ENCODE measurements at regions not wholly inside any gene's neighbourhood (a gene's known extent, or its start where the extent isn't known, plus 50 kb on each side); places are given as distances from the start of the nearest gene placed in this dataset.
A peak's percentile ranks its signal among the peaks of the same experiment; 100 is the strongest.
"Not testable (repeated sequence)": the region's sequence is repeated elsewhere in the genome, so short reads cannot be mapped to it uniquely, and the experiment has no call there.

GRCh38 chr14:101681795-101682194 lies 79.7 kb upstream of the PPP2R5C start:
- Histone ChIP-seq H3K27me3 (ENCODE audit: control insufficient read depth, insufficient read depth, low read length) (peaks cover 8% of the 10 kb centered on the region), H3K4me1 (ENCODE audit: control insufficient read depth, insufficient read depth, low read length) (no peaks in the 10 kb centered on the region), H3K9ac (ENCODE audit: low read depth, low read length) (no peak overlapping the region), H3K4me2 (ENCODE audit: low read length) (no peak overlapping the region), H3K36me3 (ENCODE audit: insufficient read depth, low read length) (no peaks in the 10 kb centered on the region), H3K4me3 (ENCODE audit: low read length) (no peak overlapping the region), H3K9me3 (replicated peaks; ENCODE audit: low read length) (no peaks in the 10 kb centered on the region)

- Histone ChIP-seq H3K36me3 (ENCODE audit: insufficient read depth, low read length) (no peaks in the 10 kb centered on the region), H3K9ac (ENCODE audit: low read depth, low read length) (no peak overlapping the region), H3K4me2 (ENCODE audit: low read length) (no peak overlapping the region), H3K4me1 (ENCODE audit: control insufficient read depth, insufficient read depth, low read length) (no peaks in the 10 kb centered on the region), H3K27me3 (ENCODE audit: control insufficient read depth, insufficient read depth, low read length) (peaks cover 16% of the 10 kb centered on the region), H3K4me3 (ENCODE audit: low read length) (no peak overlapping the region), H3K9me3 (replicated peaks; ENCODE audit: low read length) (no peaks in the 10 kb centered on the region)
Observed at GRCh38 chr14:101683365-101683764, 78.1 kb upstream of the PPP2R5C start.

- Histone ChIP-seq H3K9ac (ENCODE audit: low read depth, low read length) (no peak overlapping the region), H3K4me2 (ENCODE audit: low read length) (no peak overlapping the region), H3K36me3 (ENCODE audit: insufficient read depth, low read length) (no peaks in the 10 kb centered on the region), H3K4me3 (ENCODE audit: low read length) (no peak overlapping the region), H3K4me1 (ENCODE audit: control insufficient read depth, insufficient read depth, low read length) (no peaks in the 10 kb centered on the region), H3K9me3 (replicated peaks; ENCODE audit: low read length) (no peaks in the 10 kb centered on the region), H3K27me3 (ENCODE audit: control insufficient read depth, insufficient read depth, low read length) (peaks cover 17% of the 10 kb centered on the region)
Observed at GRCh38 chr14:101687756-101688546, 73.6 kb upstream of the PPP2R5C start.

DNA sequence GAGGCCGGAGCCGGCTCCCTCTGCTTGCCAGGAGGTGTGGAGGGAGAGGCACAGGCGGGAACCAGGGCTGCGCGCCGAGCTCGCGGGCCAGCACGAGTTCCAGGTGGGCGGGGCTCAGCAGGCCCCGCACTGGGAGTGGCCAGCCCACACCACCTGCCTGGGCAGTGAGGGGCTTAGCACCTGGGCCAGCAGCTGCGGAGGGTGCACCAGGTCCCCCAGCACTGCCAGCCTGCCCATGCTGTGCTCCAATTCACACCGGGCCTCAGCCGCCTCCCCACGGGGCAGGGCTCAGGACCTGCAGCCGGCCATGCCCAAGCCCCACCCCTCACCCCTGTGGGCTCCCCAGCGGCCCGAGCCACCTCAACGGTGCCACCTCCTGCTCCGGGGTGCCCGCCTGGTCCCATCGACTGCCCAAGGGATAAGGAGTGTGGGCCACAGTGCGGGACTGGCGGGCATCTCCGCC lies 72.4 kb upstream of the PPP2R5C start:
- Histone ChIP-seq H3K9ac (ENCODE audit: low read depth, low read length) (no peak overlapping the region), H3K4me2 (ENCODE audit: low read length) (no peak overlapping the region), H3K4me3 (ENCODE audit: low read length) (no peak overlapping the region), H3K27me3 (ENCODE audit: control insufficient read depth, insufficient read depth, low read length) (peaks cover 17% of the 10 kb centered on the region), H3K4me1 (ENCODE audit: control insufficient read depth, insufficient read depth, low read length) (no peaks in the 10 kb centered on the region), H3K36me3 (ENCODE audit: insufficient read depth, low read length) (no peaks in the 10 kb centered on the region), H3K9me3 (replicated peaks; ENCODE audit: low read length) (no peaks in the 10 kb centered on the region)

DNA sequence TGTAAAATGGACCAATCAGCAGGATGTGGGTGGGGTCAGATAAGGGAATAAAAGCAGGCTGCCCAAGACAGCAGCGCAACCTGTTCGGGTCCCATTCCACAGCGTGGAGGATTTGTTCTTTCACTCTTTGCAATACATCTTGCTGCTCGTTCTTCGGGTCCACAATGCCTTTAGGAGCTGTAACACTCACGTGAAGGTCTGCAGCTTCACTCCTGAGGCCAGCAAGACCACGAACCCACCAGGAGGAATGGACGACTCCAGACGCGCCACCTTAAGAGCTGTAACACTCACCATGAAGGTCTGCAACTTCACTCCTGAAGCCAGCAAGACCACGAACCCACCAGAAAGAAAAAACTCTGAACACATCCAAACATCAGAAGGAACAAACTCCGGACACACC lies 71.5 kb upstream of the PPP2R5C start:
- H3K9ac ChIP-seq (ENCODE audit: low read depth, low read length); H3K36me3 ChIP-seq (ENCODE audit: insufficient read depth, low read length); H3K9me3 ChIP-seq (replicated peaks; ENCODE audit: low read length); H3K4me2 ChIP-seq (ENCODE audit: low read length); H3K4me1 ChIP-seq (ENCODE audit: control insufficient read depth, insufficient read depth, low read length); H3K4me3 ChIP-seq (ENCODE audit: low read length): not testable (repeated sequence)
- H3K27me3 ChIP-seq (ENCODE audit: control insufficient read depth, insufficient read depth, low read length), result peaks cover 17% of the 10 kb centered on the region

GRCh38 chr14:101695659-101696058 lies 65.8 kb upstream of the PPP2R5C start:
- H3K9me3 ChIP-seq (replicated peaks; ENCODE audit: low read length), result no peaks in the 10 kb centered on the region
- peaks cover 48% of the 10 kb centered on the region for H3K27me3 ChIP-seq (ENCODE audit: control insufficient read depth, insufficient read depth, low read length)

DNA sequence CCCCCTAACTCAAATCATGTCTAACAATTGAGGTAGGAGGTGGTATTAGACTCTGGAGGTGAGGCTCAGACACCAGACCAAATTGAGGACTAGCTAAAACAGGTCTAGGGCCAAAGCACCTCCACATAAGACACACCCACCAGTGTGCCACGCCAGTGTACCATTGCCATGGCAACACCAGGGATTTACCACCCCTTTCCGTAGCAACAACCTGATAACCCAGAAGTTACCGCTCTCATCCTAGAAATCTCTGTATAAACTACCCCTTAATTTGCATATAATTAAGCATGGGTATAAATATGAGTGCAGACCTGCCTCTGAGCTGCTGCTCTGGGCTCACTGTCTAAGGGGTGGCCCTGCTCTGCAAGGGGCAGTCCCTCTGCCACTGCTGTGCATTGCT lies 57.4 kb upstream of the PPP2R5C start:
- H3K4me1 ChIP-seq (ENCODE audit: control insufficient read depth, insufficient read depth, low read length), result peaks cover 9% of the 10 kb centered on the region
- H3K27me3 ChIP-seq (ENCODE audit: control insufficient read depth, insufficient read depth, low read length), result peaks cover 49% of the 10 kb centered on the region
- H3K36me3 ChIP-seq (ENCODE audit: insufficient read depth, low read length), result no peaks in the 10 kb centered on the region
- no peak overlapping the region for H3K4me2 ChIP-seq (ENCODE audit: low read length)
- no peak overlapping the region for H3K9ac ChIP-seq (ENCODE audit: low read depth, low read length)
- H3K4me3 ChIP-seq (ENCODE audit: low read length), result no peak overlapping the region
- H3K9me3 ChIP-seq (replicated peaks; ENCODE audit: low read length), result no peaks in the 10 kb centered on the region

More at GRCh38 chr14:101695659-101696058, 65.8 kb upstream of the PPP2R5C start:
- Histone ChIP-seq H3K4me3 (ENCODE audit: low read length) (no peak overlapping the region), H3K4me1 (ENCODE audit: control insufficient read depth, insufficient read depth, low read length) (no peaks in the 10 kb centered on the region), H3K9ac (ENCODE audit: low read depth, low read length) (no peak overlapping the region), H3K36me3 (ENCODE audit: insufficient read depth, low read length) (no peaks in the 10 kb centered on the region), H3K4me2 (ENCODE audit: low read length) (no peak overlapping the region)

DNA sequence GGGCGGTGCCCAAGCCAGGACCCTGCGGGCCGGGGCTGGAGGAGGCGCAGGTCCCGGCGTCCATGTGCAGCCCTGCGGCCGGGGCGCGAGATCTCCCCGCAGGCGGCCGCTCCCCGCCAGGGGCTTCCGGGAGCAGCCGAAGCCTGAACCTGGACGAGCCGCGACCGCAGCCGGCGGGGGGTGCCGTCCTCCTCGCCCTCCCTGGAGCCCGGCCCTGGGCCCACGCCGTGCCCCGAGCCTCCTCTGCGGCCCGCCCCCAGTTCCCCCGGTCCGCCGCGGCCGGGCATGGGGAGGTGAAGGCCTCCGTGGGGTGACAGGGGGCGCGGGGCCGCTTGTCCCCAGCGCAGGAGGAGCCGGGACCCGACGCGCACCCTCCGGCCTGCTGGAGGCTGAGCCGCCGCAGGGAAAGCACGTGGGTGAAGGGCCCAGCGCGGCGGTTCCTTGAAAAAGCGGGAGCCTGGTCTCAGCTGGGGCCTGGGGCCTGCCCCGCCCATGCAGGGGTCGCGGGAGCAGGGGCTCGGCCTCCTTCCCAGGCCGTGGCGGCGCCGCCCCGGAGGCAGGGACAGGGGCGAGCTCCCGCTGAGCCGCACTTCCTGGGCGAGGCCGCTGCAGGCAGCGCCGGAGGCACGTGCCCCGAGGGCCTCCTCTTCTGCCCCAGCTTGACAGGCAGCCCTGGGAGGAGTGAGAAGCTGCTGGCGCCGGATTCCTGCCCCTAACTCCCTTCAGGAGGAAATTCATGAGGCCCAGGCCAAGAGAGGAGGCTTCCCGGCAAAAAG lies 55.6 kb upstream of the PPP2R5C start:
- H3K9me3 ChIP-seq (replicated peaks; ENCODE audit: low read length), result no peaks in the 10 kb centered on the region
- peaks cover 37% of the 10 kb centered on the region for H3K27me3 ChIP-seq (ENCODE audit: control insufficient read depth, insufficient read depth, low read length)
- no peaks in the 10 kb centered on the region for H3K36me3 ChIP-seq (ENCODE audit: insufficient read depth, low read length)
- H3K4me2 ChIP-seq (ENCODE audit: low read length), result peak overlapping the region; percentile 24
- H3K4me3 ChIP-seq (ENCODE audit: low read length), result no peak overlapping the region
- no peak overlapping the region for H3K9ac ChIP-seq (ENCODE audit: low read depth, low read length)
- H3K4me1 ChIP-seq (ENCODE audit: control insufficient read depth, insufficient read depth, low read length), result peaks cover 9% of the 10 kb centered on the region

DNA sequence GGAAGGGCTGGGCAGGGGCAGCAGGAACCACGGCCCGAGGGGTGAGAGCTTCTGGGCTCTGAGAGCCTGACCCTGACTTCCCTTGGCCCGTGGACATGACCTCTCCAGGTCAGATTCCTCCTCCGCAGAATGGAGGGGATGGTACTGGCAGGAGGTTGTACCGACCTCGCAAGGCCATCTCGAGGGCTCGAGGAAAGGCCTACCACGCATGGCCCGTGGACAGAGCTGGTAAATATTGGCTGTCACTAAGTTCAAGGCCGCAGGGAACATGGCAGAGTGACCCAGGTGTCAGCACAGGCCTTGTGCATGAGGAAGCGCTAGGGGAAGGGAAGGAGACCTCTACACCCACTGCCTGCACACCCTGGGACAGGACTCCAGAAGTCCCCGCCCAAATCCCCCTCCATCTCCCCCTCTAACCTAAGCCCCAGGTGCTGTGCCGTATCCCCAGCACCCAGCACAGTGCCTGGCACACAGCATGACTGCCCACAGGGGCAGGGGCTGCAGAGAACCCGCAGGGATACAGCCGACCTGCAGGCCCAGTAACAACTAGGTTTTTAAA lies 54.9 kb upstream of the PPP2R5C start:
- peaks cover 32% of the 10 kb centered on the region for H3K27me3 ChIP-seq (ENCODE audit: control insufficient read depth, insufficient read depth, low read length)
- no peak overlapping the region for H3K4me3 ChIP-seq (ENCODE audit: low read length)
- H3K9ac ChIP-seq (ENCODE audit: low read depth, low read length), result no peak overlapping the region
- peaks cover 9% of the 10 kb centered on the region for H3K4me1 ChIP-seq (ENCODE audit: control insufficient read depth, insufficient read depth, low read length)
- no peaks in the 10 kb centered on the region for H3K9me3 ChIP-seq (replicated peaks; ENCODE audit: low read length)
- H3K4me2 ChIP-seq (ENCODE audit: low read length), result no peak overlapping the region
- H3K36me3 ChIP-seq (ENCODE audit: insufficient read depth, low read length), result no peaks in the 10 kb centered on the region

DNA sequence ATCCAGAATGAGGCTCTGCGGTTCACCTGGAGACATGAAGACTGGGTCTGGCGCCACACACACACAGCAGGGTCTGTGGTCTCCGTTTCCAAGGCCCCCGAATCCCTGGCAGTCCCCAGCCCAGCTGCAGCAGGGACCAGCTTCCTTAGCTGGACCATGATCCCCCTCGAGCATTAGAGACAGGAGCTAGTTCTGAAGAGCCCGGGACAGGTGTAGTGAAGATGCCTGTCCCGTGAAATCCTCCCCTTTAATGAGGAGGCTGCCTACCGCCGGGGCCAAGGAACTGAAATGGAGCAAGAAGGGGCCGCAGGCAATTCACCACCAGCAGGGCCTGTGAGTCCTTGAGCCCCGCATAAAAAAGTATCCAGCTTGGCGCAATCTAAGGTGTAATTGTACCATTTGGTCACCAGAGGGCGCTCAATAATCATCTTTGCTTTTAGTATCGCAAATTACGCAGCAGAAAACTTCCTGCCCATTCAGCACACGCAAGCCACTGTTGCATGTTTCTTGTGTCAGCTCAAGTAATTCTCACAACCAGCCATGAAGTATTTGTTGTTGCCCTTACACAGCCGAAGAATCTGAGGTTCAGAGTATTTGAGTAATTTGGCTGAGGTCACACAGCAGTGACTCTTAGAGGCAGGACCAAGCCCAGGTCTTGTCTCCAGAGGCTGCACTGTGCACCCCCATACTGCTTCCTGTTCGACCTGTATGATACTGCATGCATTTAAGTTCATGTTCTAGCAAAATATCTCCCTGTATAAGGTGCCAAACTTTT lies 54.3 kb upstream of the PPP2R5C start:
- Histone ChIP-seq H3K27me3 (ENCODE audit: control insufficient read depth, insufficient read depth, low read length) (peaks cover 29% of the 10 kb centered on the region), H3K4me3 (ENCODE audit: low read length) (no peak overlapping the region), H3K36me3 (ENCODE audit: insufficient read depth, low read length) (no peaks in the 10 kb centered on the region), H3K4me1 (ENCODE audit: control insufficient read depth, insufficient read depth, low read length) (peaks cover 9% of the 10 kb centered on the region), H3K9ac (ENCODE audit: low read depth, low read length) (no peak overlapping the region), H3K4me2 (ENCODE audit: low read length) (peak overlapping the region; percentile 57), H3K9me3 (replicated peaks; ENCODE audit: low read length) (no peaks in the 10 kb centered on the region)
